DMS114 treated with DMSO at 0.1 percent for 48 hours (cell line): ENCODE measurements at regions not wholly inside any gene's neighbourhood (a gene's known extent, or its start where the extent isn't known, plus 50 kb on each side); places are given as distances from the start of the nearest gene placed in this dataset.

Source experiments
- DNase-seq: peaks from one replicate; lab custom pipeline; 2025; ENCODE audit not compliant: unreplicated experiment; lab: John Stamatoyannopoulos, UW

DNA sequence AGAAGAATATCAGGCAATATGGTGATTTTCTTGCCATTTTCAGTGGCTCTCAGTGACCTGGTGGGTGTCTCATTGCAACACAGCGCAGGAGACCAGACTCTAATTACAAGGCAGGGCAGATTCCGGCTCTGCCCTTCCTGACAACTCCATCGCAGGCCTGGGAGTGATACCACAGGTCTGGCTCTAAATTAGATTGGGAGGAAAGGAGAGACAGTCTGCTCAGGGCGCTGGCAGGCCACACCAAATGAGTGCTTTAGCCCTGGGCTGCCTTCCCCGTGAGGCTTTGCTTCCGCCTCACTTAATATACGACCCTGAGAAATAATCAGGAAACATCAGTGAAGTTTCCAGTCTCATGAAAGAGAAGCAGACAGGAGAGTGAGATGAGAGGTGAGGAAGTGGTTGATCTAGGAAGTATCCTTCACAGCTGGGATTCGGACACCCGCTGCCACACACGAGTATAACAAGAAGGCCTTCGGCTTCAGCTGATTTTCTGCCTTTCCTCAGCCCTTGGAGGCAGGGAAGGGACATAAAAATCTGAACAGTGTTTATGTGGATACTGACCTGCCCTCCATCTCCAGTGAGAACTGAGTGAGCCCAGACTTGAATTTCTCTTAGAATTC is 73.7 kb upstream of the PROK2 start:
- no peak for DNase-seq

DNA sequence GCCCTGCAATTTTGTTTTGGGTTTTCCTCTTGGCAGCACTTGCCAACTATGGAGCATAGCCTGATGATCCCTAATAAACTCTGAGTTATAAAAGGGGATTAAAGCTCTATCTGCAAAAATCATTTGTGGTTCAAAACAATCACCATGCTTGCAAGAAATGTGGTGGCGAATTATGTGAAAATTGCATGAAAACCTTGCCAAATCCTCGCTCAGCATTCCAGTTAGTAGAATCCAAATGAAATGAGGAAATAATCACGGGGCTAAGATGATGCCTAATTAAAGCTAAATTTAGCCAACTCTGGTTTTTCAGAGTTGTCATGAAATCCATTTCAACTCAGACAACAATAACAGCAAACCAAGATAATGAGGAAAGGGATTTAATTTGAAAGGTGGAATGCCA is 73.0 kb upstream of the PROK2 start:
- no peak for DNase-seq

DNA sequence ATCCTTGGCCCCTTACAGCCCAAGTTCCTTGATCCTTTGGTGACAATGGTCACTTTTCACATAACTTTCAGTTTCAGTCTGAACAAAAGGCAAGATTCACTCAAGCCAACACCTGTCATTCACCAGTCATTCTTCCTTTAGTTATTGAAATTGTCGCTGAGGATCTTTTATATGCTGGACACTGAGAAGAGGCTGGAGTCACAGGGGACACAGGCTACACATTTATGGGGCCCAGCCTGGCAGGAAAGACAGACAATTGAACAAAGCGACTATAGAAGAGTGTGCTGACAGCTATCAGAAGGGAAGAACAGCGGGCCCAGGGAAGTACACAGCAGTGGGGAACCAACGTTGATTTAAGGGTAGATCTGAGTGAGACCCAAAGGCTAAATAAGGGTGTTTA is 69.8 kb upstream of the PROK2 start:
- no peak for DNase-seq

DNA sequence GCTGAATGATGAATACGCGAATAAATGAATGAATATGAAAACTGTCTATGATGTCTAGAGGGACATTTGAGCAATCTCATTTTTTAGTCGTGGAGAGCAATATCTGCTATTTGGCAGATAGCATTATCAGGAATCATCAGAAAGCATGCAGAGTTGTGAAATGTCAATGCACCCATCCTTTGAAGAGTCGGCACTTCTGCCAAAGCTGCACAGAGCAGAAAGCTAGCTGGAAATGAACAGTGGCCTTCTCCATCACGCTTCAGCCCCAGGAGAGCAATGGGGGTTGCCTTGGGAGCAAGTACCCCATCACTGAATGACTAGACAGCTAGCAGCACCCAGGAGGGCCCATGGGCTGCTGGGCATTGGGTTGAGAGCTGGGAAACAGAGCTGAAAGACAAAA is 69.1 kb upstream of the PROK2 start:
- no peak for DNase-seq

DNA sequence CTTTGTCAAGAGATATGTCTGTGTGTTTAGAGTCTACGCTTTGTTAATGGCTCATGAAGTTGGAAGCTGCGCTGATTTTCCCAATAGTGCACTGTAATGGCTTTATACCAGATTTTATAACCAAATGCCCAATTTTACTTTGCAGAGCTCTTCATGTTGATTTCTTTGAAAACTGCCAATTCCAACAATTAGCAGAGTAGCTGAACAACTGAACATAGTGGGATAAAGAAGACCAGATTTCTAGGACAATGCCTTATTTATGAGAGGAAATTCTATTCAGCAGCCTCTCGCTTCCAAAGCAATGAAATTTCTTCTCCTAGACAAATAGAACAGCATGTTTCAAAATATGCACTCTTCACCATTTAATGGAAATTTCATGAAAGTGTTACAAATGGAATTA is 66.9 kb upstream of the PROK2 start:
- no peak for DNase-seq

GRCh38 chr3:71850654-71851053 is 65.7 kb upstream of the PROK2 start:
- no peak for DNase-seq

DNA sequence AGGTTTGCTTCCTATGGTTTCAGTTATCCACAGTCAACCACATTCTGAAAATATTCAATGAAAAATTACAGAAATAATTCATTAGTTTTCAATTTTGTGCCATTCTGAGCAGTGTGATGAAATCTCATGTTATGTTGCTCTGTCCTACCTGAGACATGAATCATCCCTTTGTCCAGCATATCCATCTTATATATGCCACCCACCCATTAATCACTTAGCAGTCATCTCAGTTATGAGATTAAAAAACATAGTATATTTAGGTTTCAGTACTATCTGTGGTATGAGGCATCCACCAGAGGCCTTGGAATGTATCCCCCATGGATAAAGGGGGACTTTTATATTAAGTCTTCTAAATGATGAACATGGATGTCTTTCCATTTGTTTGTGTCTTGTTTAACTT is 64.7 kb upstream of the PROK2 start:
- DNase-seq, result no peak

- DNase-seq, result no peak
Measured at GRCh38 chr3:71847794-71848193, 62.8 kb upstream of the PROK2 start.

GRCh38 chr3:71846185-71846584 is 61.2 kb upstream of the PROK2 start:
- no peak for DNase-seq

GRCh38 chr3:71843071-71843470 is 58.1 kb upstream of the PROK2 start:
- no peak for DNase-seq

DNA sequence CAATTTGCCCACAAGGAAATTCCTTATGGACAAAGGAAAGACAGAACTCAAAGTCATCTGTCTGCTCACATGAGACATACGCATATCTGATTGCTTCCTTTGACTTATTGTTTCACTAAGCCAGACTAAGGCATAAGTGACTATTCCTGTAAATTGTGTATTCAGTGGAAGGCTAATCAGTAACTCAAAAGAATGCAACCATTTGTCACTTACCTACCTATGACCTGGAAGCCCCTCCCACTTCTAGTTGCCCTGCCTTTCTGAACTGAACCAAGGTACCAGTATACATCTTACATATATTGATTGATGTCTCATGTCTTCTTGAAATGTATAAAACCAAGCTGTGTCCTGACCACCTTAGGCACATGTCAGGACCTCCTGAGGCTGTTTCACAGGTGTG is 53.5 kb upstream of the PROK2 start:
- DNase-seq, result no peak
